Upper lobe of right lung (tissue), 1 donor: ENCODE measurements at regions not wholly inside any gene's neighbourhood (a gene's known extent, or its start where the extent isn't known, plus 50 kb on each side); places are given as distances from the start of the nearest gene placed in this dataset.
"Not testable (repeated sequence)": the region's sequence is repeated elsewhere in the genome, so short reads cannot be mapped to it uniquely, and the experiment has no call there.

ENCODE experiments used
- ATAC-seq: fragments of 200-7000 bp; cut with Tn5 transposase; one replicate; pipeline ENCODE4 v1.9.1; 2020; ENCODE audit warnings: mild to moderate bottlenecking, moderate library complexity
- DNase-seq: peaks from one replicate; pipeline ENCODE4 v3.0.0-alpha.2; 2020
- H3K27ac ChIP-seq: fragments of 200-600 bp; one replicate; pipeline ENCODE4 v1.8.0; 2022
- H3K27me3 ChIP-seq: fragments of 200-600 bp; one replicate; pipeline ENCODE4 v1.8.0; 2022; ENCODE audit warnings: mild to moderate bottlenecking
- H3K36me3 ChIP-seq: fragments of 200-600 bp; one replicate; pipeline ENCODE4 v1.8.0; 2022
- H3K4me1 ChIP-seq: fragments of 200-600 bp; one replicate; pipeline ENCODE4 v1.8.0; 2022
- H3K4me3 ChIP-seq: fragments of 200-600 bp; one replicate; pipeline ENCODE4 v1.8.0; 2022; ENCODE audit warnings: mild to moderate bottlenecking
- H3K9me3 ChIP-seq: fragments of 200-600 bp; one replicate; pipeline ENCODE4 v1.8.0; 2022
- CTCF ChIP-seq: fragments of 200-600 bp; IDR thresholded peaks from one replicate; pipeline ENCODE4 v1.8.0; 2022; ENCODE audit warnings: antibody characterized with exemption
- intact Hi-C: fragments of 100-400 bp; cut with DNase I; formaldehyde crosslinking; loops from one replicate; pipeline ENCODE4 v1.11.0; 2022
- donor health status: DM: no; HTN: yes; CAD: no; lungs with severe emphysema.

GRCh38 chr15:25248583-25249235, 190.1 kb downstream of the UBE3A start:
- Histone ChIP-seq H3K27ac (no peak overlapping the region), H3K27me3 (no peaks in the 10 kb centered on the region), H3K36me3 (no peaks in the 10 kb centered on the region), H3K4me3 (no peak overlapping the region), H3K4me1 (no peaks in the 10 kb centered on the region), H3K9me3 (no peaks in the 10 kb centered on the region)
- no peak for ATAC-seq
- peak; percentile 54 for DNase-seq
- intact Hi-C loops: no loop called here
- TF ChIP-seq CTCF: no peak

- intact Hi-C loops: no loop called here
- TF ChIP-seq CTCF: no peak
- H3K4me3 ChIP-seq: no peak overlapping the region
- ATAC-seq: no peak
- no peaks in the 10 kb centered on the region for H3K4me1 ChIP-seq
- no peaks in the 10 kb centered on the region for H3K27me3 ChIP-seq
- H3K9me3 ChIP-seq: no peaks in the 10 kb centered on the region
- H3K36me3 ChIP-seq: no peaks in the 10 kb centered on the region
- no peak overlapping the region for H3K27ac ChIP-seq
- peak; percentile 46 for DNase-seq
Observed at GRCh38 chr15:25249236-25250010, 189.4 kb downstream of the UBE3A start.

- intact Hi-C loops: no loop called here
- DNase-seq (no peak), ATAC-seq (no peak)
- Histone ChIP-seq H3K4me1 (no peaks in the 10 kb centered on the region), H3K27me3 (no peaks in the 10 kb centered on the region), H3K27ac (no peak overlapping the region), H3K36me3 (no peaks in the 10 kb centered on the region), H3K9me3 (peaks cover 3% of the 10 kb centered on the region), H3K4me3 (no peak overlapping the region)
- no peak for TF ChIP-seq CTCF
Observed at GRCh38 chr15:25250011-25250596, 188.7 kb downstream of the UBE3A start.

- ATAC-seq (no peak), DNase-seq (peak; percentile 49)
- TF ChIP-seq CTCF: no peak
- Histone ChIP-seq H3K9me3 (peaks cover 3% of the 10 kb centered on the region), H3K4me3 (no peak overlapping the region), H3K27ac (no peak overlapping the region), H3K36me3 (no peaks in the 10 kb centered on the region), H3K4me1 (no peaks in the 10 kb centered on the region), H3K27me3 (no peaks in the 10 kb centered on the region)
- intact Hi-C loops: no loop called here
Observed at GRCh38 chr15:25250906-25251622, 187.8 kb downstream of the UBE3A start.

- intact Hi-C loops: no loop called here
- no peak for TF ChIP-seq CTCF
- Histone ChIP-seq H3K27ac (no peak overlapping the region), H3K9me3 (peaks cover 3% of the 10 kb centered on the region), H3K4me3 (no peak overlapping the region), H3K36me3 (no peaks in the 10 kb centered on the region), H3K27me3 (no peaks in the 10 kb centered on the region), H3K4me1 (no peaks in the 10 kb centered on the region)
- ATAC-seq (peak; percentile 11), DNase-seq (peak; percentile 46)
Observed at GRCh38 chr15:25251700-25252390, 187.0 kb downstream of the UBE3A start.

- peak; percentile 60 for DNase-seq
- H3K27ac ChIP-seq, H3K4me1 ChIP-seq, H3K9me3 ChIP-seq, intact Hi-C loops, ATAC-seq, H3K4me3 ChIP-seq, H3K27me3 ChIP-seq, H3K36me3 ChIP-seq: not testable (repeated sequence)
Observed at GRCh38 chr15:25253048-25253973, 185.5 kb downstream of the UBE3A start.
